Hepatocyte (in vitro differentiated cells): ENCODE measurements at regions not wholly inside any gene's neighbourhood (a gene's known extent, or its start where the extent isn't known, plus 50 kb on each side); places are given as distances from the start of the nearest gene placed in this dataset.

Experiments
- DNase-seq: peaks from one replicate; pipeline ENCODE4 v3.0.0-alpha.2; 2016; ENCODE audit warnings: low spot score
- H2AFZ ChIP-seq: fragments of 200-600 bp; sonication (generic); 2 replicates; pipeline ENCODE4 v1.6.0; 2016; ENCODE audit warnings: antibody characterized with exemption, mild to moderate bottlenecking
- H3K27ac ChIP-seq: fragments of 200-600 bp; sonication (generic); 2 replicates; pipeline ENCODE4 v1.5.1; 2016; ENCODE audit warnings: mild to moderate bottlenecking
- H3K27me3 ChIP-seq: fragments of 200-600 bp; sonication (generic); 2 replicates; pipeline ENCODE4 v1.6.1; 2016
- H3K36me3 ChIP-seq: fragments of 200-600 bp; sonication (generic); replicated peaks from 2 replicates; pipeline ENCODE4 v1.5.1; 2016; ENCODE audit warnings: low read depth; ENCODE audit not compliant: insufficient read depth
- H3K4me1 ChIP-seq: fragments of 200-600 bp; sonication (generic); 2 replicates; pipeline ENCODE4 v1.5.1; 2016; ENCODE audit warnings: mild to moderate bottlenecking, moderate library complexity; ENCODE audit not compliant: insufficient read depth
- H3K4me2 ChIP-seq: fragments of 200-600 bp; sonication (generic); 2 replicates; pipeline ENCODE4 v1.6.0; 2016
- H3K4me3 ChIP-seq: fragments of 200-600 bp; sonication (generic); 2 replicates; pipeline ENCODE4 v1.5.1; 2016; ENCODE audit warnings: mild to moderate bottlenecking
- H3K79me2 ChIP-seq: fragments of 200-600 bp; sonication (generic); 2 replicates; pipeline ENCODE4 v1.6.0; 2017; ENCODE audit warnings: mild to moderate bottlenecking
- H3K9me2 ChIP-seq: fragments of 200-600 bp; sonication (generic); replicated peaks from 2 replicates; pipeline ENCODE4 v1.6.0; 2017; ENCODE audit warnings: mild to moderate bottlenecking; ENCODE audit not compliant: insufficient read depth
- H3K9me3 ChIP-seq: fragments of 200-600 bp; sonication (generic); 2 replicates; pipeline ENCODE4 v1.5.1; 2016; ENCODE audit warnings: low read depth, mild to moderate bottlenecking
- H4K20me1 ChIP-seq: fragments of 200-600 bp; sonication (generic); 2 replicates; pipeline ENCODE4 v1.6.0; 2016; ENCODE audit warnings: mild to moderate bottlenecking; ENCODE audit not compliant: insufficient read depth, poor library complexity, severe bottlenecking
- CTCF ChIP-seq: fragments of 200-600 bp; sonication (generic); IDR thresholded peaks from 2 replicates; pipeline ENCODE4 v1.5.1; 2016; ENCODE audit warnings: antibody characterized with exemption, mild to moderate bottlenecking; ENCODE audit not compliant: poor library complexity
- EZH2 ChIP-seq: fragments of 200-600 bp; sonication (generic); IDR thresholded peaks from 2 replicates; pipeline ENCODE4 v1.6.1; 2016; ENCODE audit warnings: antibody characterized with exemption, mild to moderate bottlenecking, borderline replicate concordance
- EZH2phosphoT487 ChIP-seq: fragments of 200-600 bp; sonication (generic); IDR thresholded peaks from one replicate; pipeline ENCODE4 v1.6.1; 2018; ENCODE audit warnings: antibody characterized with exemption, mild to moderate bottlenecking, low read depth, moderate library complexity; ENCODE audit not compliant: unreplicated experiment, severe bottlenecking
- WGBS: methylation state at CpG from one replicate; pipeline ENCODE4 v1.1.6; 2016; ENCODE audit warnings: low lambda C conversion rate; ENCODE audit errors: missing lambda C conversion rate; 5-methylcytosine and 5-hydroxymethylcytosine counted together

- H3K9me2 ChIP-seq = no peaks in the 10 kb centered on the region
- no peak overlapping the region for H3K4me2 ChIP-seq
- no peaks in the 10 kb centered on the region for H3K9me3 ChIP-seq
- no peaks in the 10 kb centered on the region for H3K27me3 ChIP-seq
- no peaks in the 10 kb centered on the region for H3K4me1 ChIP-seq
- no peak overlapping the region for H3K4me3 ChIP-seq
- 92% methylated on average over 7 of the region's 7 CpGs for WGBS
- no peaks in the 10 kb centered on the region for H3K36me3 ChIP-seq
- H2AFZ ChIP-seq = no peak overlapping the region
- H4K20me1 ChIP-seq = no peaks in the 10 kb centered on the region
- H3K27ac ChIP-seq = no peak overlapping the region
- H3K79me2 ChIP-seq = no peaks in the 10 kb centered on the region
- DNase-seq = no peak
- TF ChIP-seq EZH2 (no peak), EZH2phosphoT487 (no peak), CTCF (no peak)
Observed at GRCh38 chr17:77563439-77564102, 394.9 kb upstream of the TNRC6C start.

GRCh38 chr17:77564278-77564920, 394.1 kb upstream of the TNRC6C start:
- H4K20me1 ChIP-seq = no peaks in the 10 kb centered on the region
- H3K36me3 ChIP-seq = no peaks in the 10 kb centered on the region
- H2AFZ ChIP-seq = no peak overlapping the region
- H3K9me3 ChIP-seq = no peaks in the 10 kb centered on the region
- TF ChIP-seq EZH2phosphoT487 (no peak), EZH2 (no peak), CTCF (no peak)
- H3K27ac ChIP-seq = no peak overlapping the region
- H3K27me3 ChIP-seq = no peaks in the 10 kb centered on the region
- DNase-seq = no peak
- H3K4me2 ChIP-seq = no peak overlapping the region
- H3K4me3 ChIP-seq = no peak overlapping the region
- H3K9me2 ChIP-seq = no peaks in the 10 kb centered on the region
- no peaks in the 10 kb centered on the region for H3K79me2 ChIP-seq
- no peaks in the 10 kb centered on the region for H3K4me1 ChIP-seq
- WGBS = 96% methylated on average over 13 of the region's 13 CpGs

- no peak overlapping the region for H3K4me2 ChIP-seq
- H2AFZ ChIP-seq = no peak overlapping the region
- H3K79me2 ChIP-seq = no peaks in the 10 kb centered on the region
- no peaks in the 10 kb centered on the region for H3K27me3 ChIP-seq
- no peak overlapping the region for H3K4me3 ChIP-seq
- no peaks in the 10 kb centered on the region for H4K20me1 ChIP-seq
- TF ChIP-seq EZH2 (no peak), EZH2phosphoT487 (no peak), CTCF (no peak)
- H3K9me3 ChIP-seq = no peaks in the 10 kb centered on the region
- H3K36me3 ChIP-seq = no peaks in the 10 kb centered on the region
- H3K27ac ChIP-seq = no peak overlapping the region
- no peaks in the 10 kb centered on the region for H3K4me1 ChIP-seq
- DNase-seq = no peak
- 93% methylated on average over 7 of the region's 7 CpGs for WGBS
- no peaks in the 10 kb centered on the region for H3K9me2 ChIP-seq
Observed at GRCh38 chr17:77565166-77565565, 393.3 kb upstream of the TNRC6C start.
